VCaP (cell line): ENCODE measurements at regions not wholly inside any gene's neighbourhood (a gene's known extent, or its start where the extent isn't known, plus 50 kb on each side); places are given as distances from the start of the nearest gene placed in this dataset.

Source experiments
- H3K27ac ChIP-seq: fragments of 450-650 bp; 2 replicates; pipeline ENCODE4 v1.5.1; 2017
- CTCF ChIP-seq: fragments of 450-650 bp; conservative IDR thresholded peaks from 2 replicates; pipeline ENCODE4 v1.5.1; 2017; ENCODE audit warnings: mild to moderate bottlenecking, moderate library complexity

DNA sequence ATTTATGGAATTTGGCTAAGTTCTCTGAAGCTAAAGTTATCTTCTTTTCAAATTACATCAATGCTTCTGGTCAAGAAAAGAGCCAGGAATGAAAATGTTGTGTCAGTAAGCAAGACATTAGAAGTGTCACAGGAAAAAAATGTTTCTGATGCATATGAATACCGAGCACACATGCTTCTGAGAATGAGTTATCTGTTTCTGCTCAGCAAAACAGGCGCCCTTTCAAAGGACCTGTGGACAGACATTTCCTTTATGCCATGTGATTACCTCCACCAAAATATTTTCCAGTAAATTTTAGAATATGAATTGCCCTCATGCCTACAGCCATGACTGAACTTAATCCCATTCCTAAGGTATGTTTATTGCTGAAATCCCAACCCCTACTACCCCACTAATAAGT, 55.4 kb upstream of the RNF180 start:
- H3K27ac ChIP-seq: no peak overlapping the region
- TF ChIP-seq CTCF: no peak

DNA sequence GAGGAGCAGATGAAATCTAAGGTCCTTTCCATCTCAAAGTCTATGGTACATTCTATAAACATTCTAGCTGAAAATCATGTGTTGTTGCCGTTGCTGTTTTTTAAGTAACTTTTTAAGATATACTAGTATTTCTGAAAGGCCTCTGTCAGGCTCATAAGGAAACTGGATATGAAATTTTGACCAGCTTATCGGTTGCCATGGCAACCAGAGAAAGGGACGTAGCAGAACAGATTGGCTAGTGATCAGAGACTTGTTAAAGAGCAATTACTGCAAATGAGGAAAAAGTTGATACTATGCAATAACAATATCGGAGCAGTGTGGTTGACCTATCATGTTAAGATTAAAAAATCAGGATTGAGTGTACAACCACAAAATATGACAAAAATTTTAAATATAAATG, 57.0 kb upstream of the RNF180 start:
- TF ChIP-seq CTCF: no peak
- H3K27ac ChIP-seq: no peak overlapping the region

GRCh38 chr5:64100203-64100602, 65.4 kb upstream of the RNF180 start:
- no peak overlapping the region for H3K27ac ChIP-seq
- no peak for TF ChIP-seq CTCF

- no peak for TF ChIP-seq CTCF
- H3K27ac ChIP-seq: no peak overlapping the region
Observed at GRCh38 chr5:64096771-64097170, 68.9 kb upstream of the RNF180 start.

GRCh38 chr5:64077589-64077988, 88.1 kb upstream of the RNF180 start:
- TF ChIP-seq CTCF: no peak
- H3K27ac ChIP-seq: no peak overlapping the region

DNA sequence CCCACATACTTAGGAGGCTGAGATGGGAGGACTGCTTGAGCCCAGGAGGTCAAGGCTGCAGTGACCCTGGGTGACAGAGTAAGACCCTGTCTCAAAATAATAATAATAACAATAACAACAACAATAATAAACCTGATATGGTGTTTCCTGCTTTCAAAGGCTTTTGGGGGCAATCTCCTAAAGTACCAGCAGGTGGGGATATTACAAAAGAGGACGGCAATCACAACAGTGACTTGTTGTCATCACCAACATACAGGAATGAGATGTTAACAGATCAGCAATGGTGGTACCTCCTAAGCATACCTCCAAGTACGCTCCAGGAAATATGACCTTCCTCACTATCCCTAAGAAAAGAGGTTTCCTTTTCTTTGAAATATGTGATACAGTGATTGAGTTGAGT, 91.1 kb upstream of the RNF180 start:
- TF ChIP-seq CTCF: peak; percentile 76
- no peak overlapping the region for H3K27ac ChIP-seq

- H3K27ac ChIP-seq: no peak overlapping the region
- no peak for TF ChIP-seq CTCF
Observed at GRCh38 chr5:64069486-64069885, 96.2 kb upstream of the RNF180 start.

GRCh38 chr5:64050296-64050695, 88.1 kb upstream of the HTR1A start:
- H3K27ac ChIP-seq: no peak overlapping the region
- no peak for TF ChIP-seq CTCF
